HG02642 (cell line): ENCODE measurements at regions not wholly inside any gene's neighbourhood (a gene's known extent, or its start where the extent isn't known, plus 50 kb on each side); places are given as distances from the start of the nearest gene placed in this dataset.
"Not testable (repeated sequence)": the region's sequence is repeated elsewhere in the genome, so short reads cannot be mapped to it uniquely, and the experiment has no call there.

Experiments used
- ATAC-seq: cut with Tn5 transposase; IDR thresholded peaks from one replicate; pipeline ENCODE4 v1.9.1; 2021; ENCODE audit warnings: mild to moderate bottlenecking; ENCODE audit not compliant: unreplicated experiment, poor library complexity

DNA sequence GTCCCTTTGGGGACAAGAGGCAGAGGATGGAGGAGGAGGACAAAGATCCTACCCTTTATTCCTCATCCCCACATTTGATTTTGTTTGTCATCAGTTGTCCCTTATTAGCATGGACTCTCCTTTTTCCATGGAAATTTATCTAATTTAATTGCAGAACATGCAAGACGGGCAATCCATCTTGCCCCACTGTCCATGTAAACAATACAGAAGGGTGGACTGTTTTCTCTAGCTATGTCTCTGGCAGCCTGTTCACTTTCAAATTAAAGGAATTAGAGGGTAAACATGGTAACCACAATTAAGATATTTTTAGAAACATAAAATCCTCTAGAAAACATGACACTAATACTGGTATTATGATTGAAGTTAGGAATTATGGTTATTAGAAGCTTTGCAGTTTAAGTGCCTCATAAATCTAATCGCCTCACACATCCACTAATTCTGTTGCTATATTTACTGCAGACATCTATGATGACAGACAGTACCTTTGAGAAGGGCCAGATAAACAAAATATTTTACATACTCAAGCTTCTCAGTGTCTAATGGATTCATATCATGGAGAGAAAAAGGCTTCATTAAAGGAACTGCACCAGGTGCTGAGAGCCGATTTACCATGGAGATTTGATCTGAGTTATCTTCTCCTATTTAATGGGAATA is 215.5 kb downstream of the LNPK start:
- ATAC-seq: no peak

- ATAC-seq: not testable (repeated sequence)
These were observed 224.7 kb downstream of the LNPK start for GRCh38 chr2:175777337-175777736.

DNA sequence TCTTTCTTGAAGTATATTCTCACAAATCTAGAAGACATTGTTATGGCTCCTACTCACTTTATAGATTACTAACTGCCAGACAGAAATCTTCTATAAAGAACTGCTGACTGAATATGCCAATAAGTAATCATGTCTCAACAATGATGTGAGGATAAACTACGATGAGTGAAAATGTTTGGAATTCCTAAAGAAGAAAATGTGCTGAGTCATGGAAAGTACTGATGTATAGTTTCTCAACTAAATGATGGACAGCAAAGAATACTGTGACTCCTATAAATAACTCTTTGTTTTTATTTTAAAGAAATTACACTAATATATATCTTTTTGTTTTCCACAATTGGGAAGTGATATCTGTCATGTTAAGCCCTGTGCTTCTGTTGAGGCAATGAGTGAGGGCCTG is 232.9 kb downstream of the LNPK start:
- no peak for ATAC-seq

DNA sequence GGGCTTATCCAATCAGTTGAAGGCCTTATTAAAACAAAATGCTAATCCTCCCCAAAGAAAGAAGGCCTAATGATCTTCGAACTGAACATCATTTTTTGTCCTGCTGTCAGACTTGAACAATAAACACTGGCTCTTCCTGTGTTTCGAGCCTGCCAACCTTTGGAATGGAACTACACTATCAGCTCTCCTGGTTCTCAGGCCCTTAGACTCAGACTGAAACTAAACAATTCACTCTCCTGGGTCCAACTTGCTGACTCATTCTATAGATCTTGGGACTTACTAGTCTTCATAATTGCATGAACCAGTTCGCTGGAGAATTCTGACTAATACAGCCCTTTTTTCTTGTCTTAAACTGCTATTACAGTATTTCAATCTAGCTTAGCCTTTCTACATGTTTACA is 235.2 kb downstream of the LNPK start:
- no peak for ATAC-seq

DNA sequence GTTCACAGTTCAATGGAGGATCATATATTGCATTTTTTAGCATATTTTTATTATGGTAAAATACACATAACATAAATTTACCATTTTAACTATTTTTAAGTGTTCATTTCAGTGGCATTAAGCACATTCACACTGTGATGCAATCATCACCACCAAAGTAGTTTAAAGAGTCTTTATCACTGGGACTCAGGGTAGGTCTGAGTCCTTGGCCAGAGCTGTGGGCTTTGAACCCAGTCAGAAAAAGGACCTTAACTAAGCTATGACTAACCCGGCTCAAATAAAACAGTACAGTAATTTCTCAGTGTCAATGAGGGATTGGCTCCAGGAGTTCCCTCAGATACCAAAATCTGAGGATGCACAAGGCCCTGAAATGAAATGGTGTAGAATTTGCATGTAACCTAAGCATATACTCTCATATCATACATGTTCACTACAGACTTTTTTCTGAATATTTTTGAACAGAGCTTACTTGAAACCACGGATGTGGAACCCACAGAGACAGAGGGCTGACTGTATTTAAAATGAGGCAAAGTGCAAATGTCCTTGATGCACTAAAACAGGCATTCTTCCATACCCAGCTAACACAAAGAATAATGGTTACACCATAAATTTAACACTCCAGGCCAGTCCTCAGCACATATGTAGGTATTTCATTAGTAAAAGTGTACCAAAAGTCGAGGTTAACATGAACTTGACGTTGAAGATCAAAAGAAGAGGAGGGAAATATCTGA is 246.2 kb downstream of the LNPK start:
- ATAC-seq: no peak

- no peak for ATAC-seq
These were observed 246.9 kb downstream of the LNPK start for GRCh38 chr2:175755169-175755568.

DNA sequence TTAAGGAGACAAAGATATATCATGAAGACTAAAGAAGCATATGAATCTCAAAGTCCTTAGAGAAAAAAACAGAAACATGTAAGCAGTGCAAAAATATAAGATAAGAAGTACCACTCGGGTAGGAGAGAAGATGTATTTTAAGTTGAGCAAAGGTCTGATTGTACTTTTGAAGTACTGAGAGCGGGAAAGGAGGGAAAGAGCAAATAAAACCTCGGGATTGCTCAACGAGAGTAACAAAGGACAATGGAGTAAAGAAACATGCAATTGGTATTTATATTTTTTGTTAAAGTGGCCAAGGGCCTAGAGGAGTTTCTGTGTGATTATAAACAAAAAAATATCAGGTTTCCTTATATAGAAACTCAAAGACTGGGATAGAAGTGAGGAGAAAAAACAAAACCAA is 251.9 kb downstream of the LNPK start:
- no peak for ATAC-seq

DNA sequence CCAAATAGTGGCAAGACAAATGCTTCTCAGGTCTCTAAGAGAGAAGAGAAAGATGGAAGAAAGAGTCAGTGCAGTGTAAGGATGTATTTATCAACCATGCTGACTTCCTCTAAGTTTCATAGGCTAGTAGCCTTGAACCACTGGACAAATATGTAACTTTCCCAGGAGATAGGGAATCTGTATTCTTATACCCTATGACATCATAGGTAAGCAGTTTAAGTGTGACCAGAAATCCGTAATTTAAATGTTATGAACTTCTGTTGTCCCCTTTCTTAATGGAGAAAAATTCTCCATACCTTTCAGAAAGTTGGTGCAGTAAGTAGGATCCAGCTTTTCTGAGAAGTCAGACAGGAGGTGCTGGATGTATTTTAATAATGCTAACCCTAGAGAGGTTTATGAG is 256.2 kb downstream of the LNPK start:
- no peak for ATAC-seq

GRCh38 chr2:175744000-175744399 is 258.1 kb downstream of the LNPK start:
- no peak for ATAC-seq

- ATAC-seq: no peak
These were observed 259.1 kb downstream of the LNPK start for GRCh38 chr2:175743011-175743410.

DNA sequence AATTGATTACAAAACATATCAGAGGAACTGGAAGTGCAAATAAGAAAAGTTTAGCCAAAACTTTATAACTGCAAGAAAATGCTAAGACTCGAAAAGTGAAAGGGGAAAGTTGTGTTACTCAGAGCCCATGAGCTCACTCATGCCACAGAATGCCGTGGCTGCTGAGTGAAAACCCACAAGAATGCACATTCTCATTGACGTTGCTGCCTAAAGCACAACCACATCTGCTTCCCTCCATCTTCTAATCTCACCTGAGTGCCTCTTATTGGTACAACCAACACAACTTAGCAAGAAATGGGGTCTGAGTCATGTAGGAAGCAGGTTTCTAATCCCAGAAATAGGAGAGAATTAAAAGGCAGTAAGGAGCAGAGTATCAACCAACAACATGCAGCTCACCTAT is 259.7 kb downstream of the LNPK start:
- ATAC-seq: no peak

GRCh38 chr2:175741164-175741563 is 260.9 kb downstream of the LNPK start:
- ATAC-seq: no peak

GRCh38 chr2:175737722-175738361 is 264.2 kb downstream of the LNPK start:
- ATAC-seq: no peak

DNA sequence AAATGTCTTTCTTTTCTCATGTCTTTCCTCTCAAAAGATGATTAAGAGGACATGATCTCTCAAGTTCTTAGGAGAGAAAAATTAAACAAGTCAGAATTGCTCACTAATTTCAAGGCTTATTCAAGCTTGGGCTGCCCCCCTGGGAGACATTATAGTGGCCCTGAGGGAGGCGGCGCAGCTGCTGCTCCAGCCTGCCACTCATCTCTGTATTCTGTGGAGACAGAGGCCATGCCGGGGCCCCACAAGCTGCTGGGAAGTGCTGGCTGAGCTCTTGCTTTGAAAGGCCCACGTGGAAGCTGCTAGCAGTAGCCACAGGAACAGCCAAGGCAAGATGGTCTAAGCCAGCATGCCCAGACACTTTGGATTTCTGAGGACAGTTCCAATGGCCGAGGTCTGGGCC is 267.4 kb downstream of the LNPK start:
- ATAC-seq: no peak

- ATAC-seq: no peak
These were observed 269.5 kb downstream of the LNPK start for GRCh38 chr2:175732531-175732930.

GRCh38 chr2:175730050-175730449 is 272.0 kb downstream of the LNPK start:
- ATAC-seq: no peak

- ATAC-seq: no peak
These were observed 272.9 kb downstream of the LNPK start for GRCh38 chr2:175729049-175729706.

GRCh38 chr2:175728032-175728431 is 274.0 kb downstream of the LNPK start:
- ATAC-seq: no peak

DNA sequence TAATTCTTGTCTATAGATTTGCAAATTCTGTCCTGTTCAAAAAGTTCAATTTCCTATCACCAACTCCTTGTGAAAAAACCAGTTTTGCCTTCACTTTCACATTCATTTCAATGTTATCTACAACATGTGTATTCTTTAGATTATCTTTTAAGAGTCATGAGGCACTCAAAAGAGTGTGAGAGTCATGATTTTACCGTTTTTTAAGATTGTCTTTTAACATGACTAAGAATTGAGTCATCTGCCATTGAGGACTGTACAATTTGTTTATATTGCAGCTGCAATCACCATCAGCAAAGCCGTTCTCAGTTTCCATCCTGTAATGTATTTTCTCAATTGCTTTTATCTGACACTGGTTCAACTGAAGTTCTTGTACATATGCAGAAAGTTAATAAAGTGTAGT is 275.8 kb downstream of the LNPK start:
- ATAC-seq: no peak

GRCh38 chr2:175709248-175709647 is 292.8 kb downstream of the LNPK start:
- ATAC-seq: no peak

GRCh38 chr2:175707322-175707721 is 294.7 kb downstream of the LNPK start:
- no peak for ATAC-seq
